ENCODE measurements at regions not wholly inside any gene's neighbourhood (a gene's known extent, or its start where the extent isn't known, plus 50 kb on each side); places are given as distances from the start of the nearest gene placed in this dataset.
"Not testable (repeated sequence)": the region's sequence is repeated elsewhere in the genome, so short reads cannot be mapped to it uniquely, and the experiment has no call there.

DNA sequence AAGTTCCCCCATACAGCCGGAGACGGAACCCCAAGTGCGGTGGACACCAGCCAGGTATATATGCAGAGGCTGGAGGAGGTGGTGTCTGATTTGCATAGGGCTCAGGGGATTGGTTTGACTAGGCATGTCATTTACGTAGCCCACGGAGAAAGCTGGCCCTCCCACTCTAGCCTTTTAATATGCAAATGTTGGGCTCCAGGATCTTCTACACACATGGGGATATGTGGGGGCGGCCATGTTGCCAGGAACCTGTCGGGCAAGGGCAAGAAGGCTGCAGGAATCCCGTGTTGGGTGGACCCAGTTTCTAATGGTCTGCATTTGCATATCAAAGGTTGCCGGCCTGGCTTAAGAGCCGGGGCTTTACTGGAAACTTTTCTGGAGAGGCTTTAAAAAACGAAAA is 57.4 kb downstream of the FTHL17 start:
- H3K9me3 ChIP-seq (replicated peaks in 1 of 11); H3K4me2 ChIP-seq; H3K9ac ChIP-seq; H4K20me1 ChIP-seq; H3K4me1 ChIP-seq; H3K36me3 ChIP-seq; H3K27ac ChIP-seq; H3K4me3 ChIP-seq: not testable (repeated sequence)
- H3K27me3 ChIP-seq = peaks cover 0 to 11% (median 3%) of the 10 kb centered on the region in 11 experiments; a peak in 5 of 22 replicates

DNA sequence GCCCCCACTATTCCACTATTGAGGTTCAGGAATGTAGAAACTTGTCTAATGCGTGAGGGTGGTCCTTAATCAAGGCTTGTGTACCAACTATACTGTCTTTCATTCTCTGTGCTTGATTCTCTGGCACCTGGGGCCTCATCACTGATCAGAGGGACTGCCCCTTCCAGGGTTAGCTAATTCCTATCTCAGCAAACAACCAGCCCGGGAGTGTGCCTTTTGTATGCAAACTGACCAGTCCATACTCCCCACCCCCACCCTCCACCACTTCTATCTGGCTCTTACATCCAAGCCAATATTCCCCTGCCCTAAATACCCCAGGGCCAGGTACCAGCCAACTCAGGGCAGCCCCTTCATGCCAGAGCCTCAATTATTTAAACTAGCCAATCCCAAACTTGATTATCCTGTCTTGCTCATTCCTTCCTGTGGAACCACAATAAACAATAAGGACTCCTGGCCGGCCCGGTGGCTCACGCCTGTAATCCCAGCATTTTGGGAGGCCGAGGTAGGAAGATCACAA is 59.3 kb downstream of the FTHL17 start:
- Histone ChIP-seq H4K20me1 (no peaks in the 10 kb centered on the region), H3K27me3 (peaks cover 0 to 14% (median 5%) of the 10 kb centered on the region in 11 experiments; a peak in 6 of 22 replicates)
- TF ChIP-seq Cebpa-rat (IDR thresholded peaks at IDR 0.05) = no peak

DNA sequence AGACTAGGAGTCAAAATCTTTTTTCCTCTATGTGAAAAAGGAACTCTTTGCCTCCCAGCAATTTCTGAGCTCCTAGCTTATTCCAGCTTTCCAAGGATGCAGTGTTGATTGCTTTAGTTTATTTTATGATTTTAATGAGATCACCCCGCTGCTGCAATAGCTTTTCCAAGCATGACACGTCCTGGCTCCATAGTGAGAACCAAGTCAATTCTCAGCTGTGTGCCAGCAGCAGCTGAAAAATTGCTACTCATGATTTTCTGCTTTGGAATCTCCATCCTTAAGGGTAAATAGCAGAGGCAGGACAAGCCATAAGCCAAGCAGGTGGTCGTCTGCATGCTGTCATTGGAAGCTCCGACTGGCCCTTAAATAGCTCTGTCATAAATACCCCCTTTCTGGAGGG is 64.5 kb downstream of the FTHL17 start:
- Histone ChIP-seq H3K36me3 (no peaks in the 10 kb centered on the region), H3K9me3 (replicated peaks in 1 of 11) (no peaks in the 10 kb centered on the region), H3K27me3 (peaks cover 0 to 8% (median 0%) of the 10 kb centered on the region in 11 experiments; a peak in 3 of 22 replicates), H3K27ac (no peak overlapping the region), H4K20me1 (no peaks in the 10 kb centered on the region), H3K9ac (no peak overlapping the region), H3K4me2 (no peak overlapping the region), H3K4me3 (no peak overlapping the region), H3K4me1 (no peaks in the 10 kb centered on the region)
- TF ChIP-seq Cebpa-rat (IDR thresholded peaks at IDR 0.05) = no peak

More for the DNA sequence above, 59.3 kb downstream of the FTHL17 start:
- Histone ChIP-seq H3K4me3 (no peak overlapping the region), H3K9ac (no peak overlapping the region), H3K4me2 (no peak overlapping the region), H3K36me3 (no peaks in the 10 kb centered on the region), H3K9me3 (replicated peaks in 1 of 11) (no peaks in the 10 kb centered on the region), H3K4me1 (no peaks in the 10 kb centered on the region), H3K27ac (no peak overlapping the region)

DNA sequence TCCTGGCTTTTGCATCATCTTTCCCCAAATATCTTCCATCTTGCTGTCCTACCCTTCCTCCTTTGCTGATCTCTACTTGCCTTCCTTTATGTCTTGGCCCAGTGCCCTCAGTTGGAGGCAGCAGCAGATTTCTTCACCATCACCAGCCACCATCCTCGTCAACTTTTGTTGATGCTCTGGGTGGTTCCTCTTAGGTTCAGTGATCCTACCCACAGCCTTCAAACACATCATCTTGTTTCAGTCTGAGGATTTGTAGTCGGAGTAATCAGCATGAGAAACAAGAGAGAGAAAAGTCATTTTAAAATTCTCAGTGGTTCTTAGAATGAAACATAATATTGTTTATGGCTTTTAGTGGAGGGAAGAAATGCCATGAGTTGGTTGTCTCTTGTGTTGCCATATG is 65.8 kb downstream of the FTHL17 start:
- no peak for TF ChIP-seq Cebpa-rat (IDR thresholded peaks at IDR 0.05)

DNA sequence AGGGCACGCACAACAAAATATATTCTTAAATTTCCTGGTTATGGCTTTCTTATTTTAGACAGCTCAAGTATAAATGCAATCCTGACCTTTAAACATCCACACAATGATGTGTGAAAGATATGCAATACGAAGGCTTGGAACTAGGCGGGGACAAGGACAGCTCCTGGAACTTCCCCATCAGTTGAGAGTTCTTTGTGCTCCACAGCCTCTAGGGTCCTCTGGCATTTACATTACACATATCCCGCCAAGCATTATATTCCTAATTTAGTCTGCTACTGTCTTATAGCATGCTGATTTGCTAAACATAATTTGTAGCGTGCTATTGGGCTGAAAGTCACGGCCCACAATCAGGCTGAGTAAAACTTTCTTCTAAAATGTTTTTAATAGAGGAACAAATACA is 74.4 kb downstream of the FTHL17 start:
- peaks cover 0 to 7% (median 0%) of the 10 kb centered on the region in 11 experiments; a peak in 3 of 22 replicates for H3K9me3 ChIP-seq (replicated peaks in 1 of 11)
- H3K27ac ChIP-seq = no peak overlapping the region
- no peaks in the 10 kb centered on the region for H3K27me3 ChIP-seq
- TF ChIP-seq Cebpa-rat (IDR thresholded peaks at IDR 0.05) = no peak
- H3K4me1 ChIP-seq = no peaks in the 10 kb centered on the region
- no peaks in the 10 kb centered on the region for H3K36me3 ChIP-seq
- no peak overlapping the region for H3K9ac ChIP-seq
- no peaks in the 10 kb centered on the region for H4K20me1 ChIP-seq
- no peak overlapping the region for H3K4me3 ChIP-seq
- H3K4me2 ChIP-seq = no peak overlapping the region

More for the DNA sequence above, 65.8 kb downstream of the FTHL17 start:
- H3K9me3 ChIP-seq (replicated peaks in 1 of 11) = no peaks in the 10 kb centered on the region
- peaks cover 0 to 8% (median 0%) of the 10 kb centered on the region in 11 experiments; a peak in 3 of 22 replicates for H3K27me3 ChIP-seq
- no peak overlapping the region for H3K9ac ChIP-seq
- no peaks in the 10 kb centered on the region for H3K4me1 ChIP-seq
- no peak overlapping the region for H3K4me2 ChIP-seq
- no peak overlapping the region for H3K27ac ChIP-seq
- no peaks in the 10 kb centered on the region for H3K36me3 ChIP-seq
- H3K4me3 ChIP-seq = no peak overlapping the region
- H4K20me1 ChIP-seq = no peaks in the 10 kb centered on the region

DNA sequence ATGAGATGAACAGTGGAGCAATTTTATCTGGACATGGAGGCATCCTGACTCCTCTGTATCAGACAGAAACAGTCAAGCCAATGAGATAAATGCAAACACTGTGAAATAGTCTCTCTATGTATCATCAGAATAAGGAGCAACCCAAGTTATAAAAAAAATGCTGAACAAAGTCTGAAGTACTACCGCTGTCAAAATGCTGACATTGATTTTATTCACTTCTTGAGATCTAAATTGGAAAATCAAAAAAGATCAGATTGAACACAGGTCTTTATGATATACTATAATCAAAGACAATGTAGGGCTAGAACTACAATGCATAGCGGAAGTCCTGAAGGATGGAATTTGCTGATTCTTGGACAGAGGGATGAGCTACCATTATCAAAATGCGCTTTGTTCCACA is 76.1 kb downstream of the FTHL17 start:
- H3K4me1 ChIP-seq = no peaks in the 10 kb centered on the region

DNA sequence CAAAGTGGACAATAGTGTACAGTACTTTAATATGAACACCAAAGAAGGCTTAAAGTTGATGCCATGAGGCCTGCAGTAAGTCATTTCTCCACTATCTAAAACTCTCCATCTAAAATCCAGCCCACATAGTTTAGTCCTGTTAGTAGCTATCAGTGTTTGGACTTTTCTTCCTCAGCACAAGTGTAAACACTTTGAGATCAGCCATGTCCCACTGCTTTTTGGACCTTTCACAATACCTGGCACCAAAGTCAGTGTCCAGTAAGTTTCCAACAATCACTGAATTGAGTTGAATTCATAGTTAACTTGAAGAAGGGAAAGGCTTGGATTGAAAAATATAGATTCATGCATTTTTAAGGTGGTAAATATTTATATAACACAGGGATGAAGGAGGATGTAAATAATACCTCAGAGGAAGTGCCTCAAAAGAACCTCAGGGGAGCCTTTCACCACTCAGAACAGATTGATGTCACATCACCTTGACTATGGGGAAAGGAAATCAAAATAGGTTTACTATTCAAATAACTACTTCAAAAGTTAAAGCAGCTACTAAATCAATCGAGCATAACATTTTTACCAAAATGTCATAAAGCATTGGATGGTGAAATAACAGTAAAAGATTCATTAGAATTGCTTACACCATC is 76.7 kb downstream of the FTHL17 start:
- Histone ChIP-seq H3K4me2 (no peak overlapping the region), H3K4me3 (no peak overlapping the region), H3K9me3 (replicated peaks in 1 of 11) (peaks cover 0 to 7% (median 0%) of the 10 kb centered on the region in 11 experiments; a peak in 3 of 22 replicates), H3K27me3 (no peaks in the 10 kb centered on the region), H4K20me1 (no peaks in the 10 kb centered on the region), H3K9ac (no peak overlapping the region), H3K27ac (no peak overlapping the region), H3K36me3 (no peaks in the 10 kb centered on the region), H3K4me1 (no peaks in the 10 kb centered on the region)
- no peak for TF ChIP-seq Cebpa-rat (IDR thresholded peaks at IDR 0.05)

More for the DNA sequence above, 76.1 kb downstream of the FTHL17 start:
- H4K20me1 ChIP-seq = no peaks in the 10 kb centered on the region
- H3K4me3 ChIP-seq = no peak overlapping the region
- H3K9me3 ChIP-seq (replicated peaks in 1 of 11) = peaks cover 0 to 7% (median 0%) of the 10 kb centered on the region in 11 experiments; a peak in 3 of 22 replicates
- no peaks in the 10 kb centered on the region for H3K36me3 ChIP-seq
- H3K27me3 ChIP-seq = no peaks in the 10 kb centered on the region
- TF ChIP-seq Cebpa-rat (IDR thresholded peaks at IDR 0.05) = no peak
- H3K27ac ChIP-seq = no peak overlapping the region
- H3K9ac ChIP-seq = no peak overlapping the region
- no peak overlapping the region for H3K4me2 ChIP-seq

DNA sequence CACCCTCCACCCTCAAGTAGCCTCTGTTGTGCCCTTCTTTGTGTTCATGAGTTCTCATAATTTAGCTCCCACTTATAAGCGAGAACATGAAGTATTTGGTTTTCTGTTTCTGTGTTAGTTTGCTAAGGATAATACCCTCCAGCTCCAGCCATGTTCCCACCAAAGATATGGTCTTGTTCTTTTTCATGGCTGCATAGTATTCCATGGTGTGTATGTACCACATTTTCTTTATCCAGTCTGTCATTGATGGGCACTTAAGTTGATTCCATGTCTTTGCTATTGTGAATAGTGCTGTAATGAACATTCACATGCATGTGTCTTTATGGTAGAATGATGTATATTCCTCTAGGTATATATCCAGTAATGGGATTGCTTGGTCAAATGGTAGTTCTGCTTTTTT is 77.8 kb downstream of the FTHL17 start:
- H3K36me3 ChIP-seq; H3K27ac ChIP-seq; H3K27me3 ChIP-seq; H3K9me3 ChIP-seq (replicated peaks in 1 of 11); H4K20me1 ChIP-seq; H3K4me3 ChIP-seq; H3K4me2 ChIP-seq; H3K4me1 ChIP-seq; H3K9ac ChIP-seq: not testable (repeated sequence)

DNA sequence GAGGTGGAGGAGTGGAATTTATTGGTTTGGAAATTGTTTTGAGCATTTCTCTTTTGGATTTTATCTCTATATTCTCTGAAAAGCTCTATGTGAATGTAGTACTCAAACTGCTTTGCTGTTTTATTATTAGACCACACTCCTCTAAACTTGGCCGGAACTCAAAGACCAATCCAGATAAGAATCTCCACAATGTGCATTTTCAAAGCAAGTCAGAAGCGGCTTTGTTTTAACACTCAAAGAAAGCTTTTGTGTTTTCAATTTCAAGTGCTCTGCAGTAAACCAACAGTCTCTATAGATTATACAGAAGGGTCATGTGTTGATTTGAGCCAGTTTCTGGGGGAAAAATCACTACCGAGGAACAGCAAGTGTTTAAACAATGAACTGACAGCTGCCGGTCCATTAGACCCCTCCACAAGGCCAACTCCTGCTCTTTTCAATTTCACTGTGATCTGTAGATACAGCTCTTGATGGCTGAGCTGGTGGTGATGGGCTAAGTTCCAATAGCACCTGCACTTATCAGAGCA is 79.4 kb downstream of the FTHL17 start:
- Histone ChIP-seq H4K20me1 (no peaks in the 10 kb centered on the region), H3K4me2 (no peak overlapping the region), H3K27ac (no peak overlapping the region), H3K4me1 (no peaks in the 10 kb centered on the region), H3K9me3 (replicated peaks in 1 of 11) (peaks cover 0 to 7% (median 0%) of the 10 kb centered on the region in 11 experiments; a peak in 3 of 22 replicates), H3K27me3 (no peaks in the 10 kb centered on the region), H3K36me3 (no peaks in the 10 kb centered on the region), H3K4me3 (no peak overlapping the region), H3K9ac (no peak overlapping the region)
- no peak for TF ChIP-seq Cebpa-rat (IDR thresholded peaks at IDR 0.05)

DNA sequence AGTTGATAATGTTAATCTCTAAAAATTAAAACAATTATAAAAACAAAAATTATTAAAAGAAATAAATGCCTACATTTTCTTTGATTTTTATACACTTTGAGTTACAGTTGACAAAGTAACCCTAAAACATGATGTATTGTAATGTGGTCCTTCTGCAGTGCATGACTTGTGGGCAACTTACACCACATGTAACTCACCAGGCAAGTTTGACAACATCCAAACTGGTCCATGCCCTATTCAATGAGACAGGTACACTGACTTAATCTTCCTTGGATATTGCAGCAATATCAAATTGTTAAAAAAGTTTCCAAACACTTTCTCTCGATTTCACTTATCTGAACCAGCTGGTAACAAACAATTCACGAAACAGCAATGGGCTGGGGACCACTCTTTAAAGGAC is 81.5 kb downstream of the FTHL17 start:
- Histone ChIP-seq H3K27me3 (no peaks in the 10 kb centered on the region), H3K4me1 (no peaks in the 10 kb centered on the region), H3K27ac (no peak overlapping the region), H3K36me3 (no peaks in the 10 kb centered on the region), H3K4me3 (no peak overlapping the region), H4K20me1 (no peaks in the 10 kb centered on the region), H3K9me3 (replicated peaks in 1 of 11) (peaks cover 0 to 7% (median 0%) of the 10 kb centered on the region in 11 experiments; a peak in 3 of 22 replicates), H3K4me2 (no peak overlapping the region), H3K9ac (no peak overlapping the region)
- no peak for TF ChIP-seq Cebpa-rat (IDR thresholded peaks at IDR 0.05)

All from BLaER1 treated with 17β-estradiol and CSF1 and Interleukin-3, amounts not matched to agents 10 nM and 100 nM (cell line).